ENCODE measurements at regions not wholly inside any gene's neighbourhood (a gene's known extent, or its start where the extent isn't known, plus 50 kb on each side); places are given as distances from the start of the nearest gene placed in this dataset.

GRCh38 chr6:55014321-55015088, 159.8 kb upstream of the HCRTR2 start:
- DNase-seq (ENCODE audit: low spot score) = no peak
- BruUV-seq (replicated peaks) = no TSS peak
- H2AFZ ChIP-seq (ENCODE audit: low read length) = no peak overlapping the region
- ChIA-PET CTCF (ENCODE audit: unreplicated experiment) (no interaction called here), POLR2A (interaction anchor here (0.8 to 0.9 kb wide), 2 partner anchors 13 to 16 kb away, joined by 3 read pairs; no protein-coding TSS in a partner anchor)
- H3K27ac ChIP-seq (ENCODE audit: low read depth, low read length, poor library complexity, severe bottlenecking) = no peak overlapping the region
- H3K4me1 ChIP-seq (ENCODE audit: insufficient read depth, low read length, poor library complexity, severe bottlenecking) = no peaks in the 10 kb centered on the region
- intact Hi-C loops (cut with micrococcal nuclease; ENCODE audit: unreplicated experiment) = no loop called here
- H3K79me2 ChIP-seq (ENCODE audit: insufficient read depth, low read depth, low read length) = no peaks in the 10 kb centered on the region
- no peak overlapping the region for H3K4me3 ChIP-seq (ENCODE audit: low read depth, low read length, poor library complexity, severe bottlenecking)
- no peaks in the 10 kb centered on the region for H3K9me3 ChIP-seq (ENCODE audit: low read length)
- H3K9me2 ChIP-seq (ENCODE audit: insufficient read depth, low read length) = no peaks in the 10 kb centered on the region
- TF ChIP-seq CTCF (conservative IDR thresholded peaks at IDR 0.05; ENCODE audit: low read length) = no peak
- no peak for TF ChIP-seq EZH2phosphoT487 (IDR thresholded peaks at IDR 0.05; ENCODE audit: borderline replicate concordance, low read depth, low read length)
- no peaks in the 10 kb centered on the region for H4K20me1 ChIP-seq (ENCODE audit: insufficient read depth, low read length)
- H3K4me2 ChIP-seq (ENCODE audit: low read length) = no peak overlapping the region
- no peaks in the 10 kb centered on the region for H3K36me3 ChIP-seq (ENCODE audit: insufficient read depth, low read length)

- DNase-seq (ENCODE audit: low spot score) = no peak
- CTCF ChIA-PET (ENCODE audit: unreplicated experiment) = no interaction called here
- Histone ChIP-seq H3K4me1 (ENCODE audit: insufficient read depth, low read length, poor library complexity, severe bottlenecking) (no peaks in the 10 kb centered on the region), H3K36me3 (ENCODE audit: insufficient read depth, low read length) (no peaks in the 10 kb centered on the region), H4K20me1 (ENCODE audit: insufficient read depth, low read length) (no peaks in the 10 kb centered on the region), H3K27ac (ENCODE audit: low read depth, low read length, poor library complexity, severe bottlenecking) (no peak overlapping the region), H3K79me2 (ENCODE audit: insufficient read depth, low read depth, low read length) (no peaks in the 10 kb centered on the region), H3K9me2 (ENCODE audit: insufficient read depth, low read length) (no peaks in the 10 kb centered on the region), H2AFZ (ENCODE audit: low read length) (no peak overlapping the region), H3K9me3 (ENCODE audit: low read length) (no peaks in the 10 kb centered on the region), H3K4me2 (ENCODE audit: low read length) (no peak overlapping the region), H3K4me3 (ENCODE audit: low read depth, low read length, poor library complexity, severe bottlenecking) (no peak overlapping the region)
- intact Hi-C loops (cut with micrococcal nuclease; ENCODE audit: unreplicated experiment) = no loop called here
- BruUV-seq (replicated peaks) = no TSS peak
- POLR2A ChIA-PET = no interaction called here
- TF ChIP-seq CTCF (conservative IDR thresholded peaks at IDR 0.05; ENCODE audit: low read length) = no peak
- TF ChIP-seq EZH2phosphoT487 (IDR thresholded peaks at IDR 0.05; ENCODE audit: borderline replicate concordance, low read depth, low read length) = no peak
These were observed 158.1 kb upstream of the HCRTR2 start for GRCh38 chr6:55016261-55016660.

GRCh38 chr6:55017555-55018300, 156.6 kb upstream of the HCRTR2 start:
- Histone ChIP-seq H2AFZ (ENCODE audit: low read length) (no peak overlapping the region), H3K4me2 (ENCODE audit: low read length) (no peak overlapping the region), H3K36me3 (ENCODE audit: insufficient read depth, low read length) (no peaks in the 10 kb centered on the region), H3K9me3 (ENCODE audit: low read length) (no peaks in the 10 kb centered on the region), H3K4me3 (ENCODE audit: low read depth, low read length, poor library complexity, severe bottlenecking) (no peak overlapping the region), H4K20me1 (ENCODE audit: insufficient read depth, low read length) (no peaks in the 10 kb centered on the region), H3K27ac (ENCODE audit: low read depth, low read length, poor library complexity, severe bottlenecking) (no peak overlapping the region), H3K4me1 (ENCODE audit: insufficient read depth, low read length, poor library complexity, severe bottlenecking) (no peaks in the 10 kb centered on the region), H3K79me2 (ENCODE audit: insufficient read depth, low read depth, low read length) (no peaks in the 10 kb centered on the region), H3K9me2 (ENCODE audit: insufficient read depth, low read length) (no peaks in the 10 kb centered on the region)
- intact Hi-C loops (cut with micrococcal nuclease; ENCODE audit: unreplicated experiment) = no loop called here
- CTCF ChIA-PET (ENCODE audit: unreplicated experiment) = no interaction called here
- no peak for DNase-seq (ENCODE audit: low spot score)
- POLR2A ChIA-PET = interaction anchor here (0.7 to 1.1 kb wide), 2 partner anchors 12 to 14 kb away, joined by 3 read pairs; no protein-coding TSS in a partner anchor
- no TSS peak for BruUV-seq (replicated peaks)
- TF ChIP-seq EZH2phosphoT487 (IDR thresholded peaks at IDR 0.05; ENCODE audit: borderline replicate concordance, low read depth, low read length) (no peak), CTCF (conservative IDR thresholded peaks at IDR 0.05; ENCODE audit: low read length) (no peak)
